ENCODE measurements at regions not wholly inside any gene's neighbourhood (a gene's known extent, or its start where the extent isn't known, plus 50 kb on each side); places are given as distances from the start of the nearest gene placed in this dataset.

- CTCF ChIA-PET (ENCODE audit: low intra/inter-chr PET ratio), result no interaction called here
- no peak for TF ChIP-seq THAP12 (CRISPR knock-in tag; IDR thresholded peaks at IDR 0.05)
- no peak for TF ChIP-seq ZBTB49 (CRISPR knock-in tag; IDR thresholded peaks at IDR 0.05; ENCODE audit: borderline replicate concordance)
- TF ChIP-seq GTF2A2 (tag; IDR thresholded peaks at IDR 0.05), result no peak
- TF ChIP-seq FOXM1 (IDR thresholded peaks at IDR 0.05; ENCODE audit: low read depth), result no peak
- no peak for TF ChIP-seq FOXM1 (CRISPR knock-in tag; IDR thresholded peaks at IDR 0.05; ENCODE audit: low read depth)
- no peak for TF ChIP-seq SREBF2 (CRISPR knock-in tag; IDR thresholded peaks at IDR 0.05)
- no peak for TF ChIP-seq HNRNPLL (IDR thresholded peaks at IDR 0.05; ENCODE audit: low read depth, low read length, poor library complexity, severe bottlenecking)
- TF ChIP-seq ZBTB5 (IDR thresholded peaks at IDR 0.05), result no peak
- no peak for TF ChIP-seq CREB3 (tag; conservative IDR thresholded peaks at IDR 0.05; ENCODE audit: low read depth)
- no peak for TF ChIP-seq RAD51 (IDR thresholded peaks at IDR 0.05; ENCODE audit: borderline replicate concordance, low read depth)
- TF ChIP-seq GATAD2B (IDR thresholded peaks at IDR 0.05; ENCODE audit: borderline replicate concordance), result no peak
- TF ChIP-seq SUPT5H (IDR thresholded peaks at IDR 0.05), result no peak
- no peak for TF ChIP-seq PREB (CRISPR knock-in tag; IDR thresholded peaks at IDR 0.05)
- TF ChIP-seq NR4A1 (CRISPR knock-in tag; IDR thresholded peaks at IDR 0.05), result no peak
- TF ChIP-seq NR4A1 (tag; IDR thresholded peaks at IDR 0.05), result no peak
- TF ChIP-seq OTX1 (CRISPR knock-in tag; IDR thresholded peaks at IDR 0.05), result no peak
Measured at GRCh38 chr3:159236321-159236720, 434.5 kb downstream of the MFSD1 start.

More at GRCh38 chr3:159236321-159236720, 434.5 kb downstream of the MFSD1 start:
- BruUV-seq (replicated peaks), result no TSS peak
- DNase-seq (ENCODE audit: extremely low read depth in 1 of 4, low spot score in 3 of 4) (no peak), ATAC-seq (no peak), FAIRE-seq (no peak)
- no peaks in the 10 kb centered on the region for H3K36me3 ChIP-seq (ENCODE audit: control insufficient read depth, insufficient read depth, low read length)
- H3K4me1 ChIP-seq (replicated peaks in 1 of 2; ENCODE audit: control insufficient read depth in 2 of 2, insufficient read depth in 2 of 2, low read length in 2 of 2), result no peaks in the 10 kb centered on the region
- no peak overlapping the region for H2AFZ ChIP-seq (ENCODE audit: low read depth, low read length)
- 0% methylated on average over 1 of the region's 1 CpG for WGBS (ENCODE audit: insufficient coverage, low coverage, missing lambda C conversion rate)
- no peaks in the 10 kb centered on the region for H3K79me2 ChIP-seq (ENCODE audit: control insufficient read depth, insufficient read depth, low read length)
- in situ Hi-C loops (cut with MboI), result no loop called here
- POLR2A ChIA-PET, result interaction anchor here (0.6 kb wide), 1 partner anchor 282 kb away, joined by 3 read pairs; no protein-coding TSS in a partner anchor
- H3K4me3 ChIP-seq, result no peak overlapping the region
- no peak overlapping the region for H3K9ac ChIP-seq (ENCODE audit: insufficient read depth in 1 of 2, low read depth in 2 of 2, low read length in 2 of 2)
- H3K27ac ChIP-seq (ENCODE audit: extremely low read depth, low read depth, low read length), result no peak overlapping the region
- no peak overlapping the region for H3K4me2 ChIP-seq (ENCODE audit: insufficient read depth, low read length)
- intact Hi-C loops (cut with micrococcal nuclease), result no loop called here
- no peaks in the 10 kb centered on the region for H3K27me3 ChIP-seq (ENCODE audit: control insufficient read depth in 2 of 2, insufficient read depth in 2 of 2, low read length in 2 of 2)
- no peaks in the 10 kb centered on the region for H3K9me3 ChIP-seq (replicated peaks; ENCODE audit: control insufficient read depth, insufficient read depth, low read depth, low read length)
- no peaks in the 10 kb centered on the region for H3K9me1 ChIP-seq (ENCODE audit: control insufficient read depth, insufficient read depth, low read length)
- no peaks in the 10 kb centered on the region for H4K20me1 ChIP-seq (replicated peaks; ENCODE audit: control insufficient read depth, insufficient read depth, low read length)
